ENCODE measurements at regions not wholly inside any gene's neighbourhood (a gene's known extent, or its start where the extent isn't known, plus 50 kb on each side); places are given as distances from the start of the nearest gene placed in this dataset.
A peak's percentile ranks its signal among the peaks of the same experiment; 100 is the strongest.
"Not testable (repeated sequence)": the region's sequence is repeated elsewhere in the genome, so short reads cannot be mapped to it uniquely, and the experiment has no call there.

GRCh38 chr2:220747736-220748135 is 824.4 kb downstream of the EPHA4 start:
- H3K4me1 ChIP-seq (ENCODE audit: control insufficient read depth, insufficient read depth, low read length) = no peaks in the 10 kb centered on the region
- H3K27me3 ChIP-seq (ENCODE audit: control insufficient read depth, insufficient read depth, low read length) = no peaks in the 10 kb centered on the region
- no CpG with 5 or more reads among the region's 1 CpG for WGBS (ENCODE audit: insufficient coverage)
- no peaks in the 10 kb centered on the region for H3K9me3 ChIP-seq (replicated peaks; ENCODE audit: control insufficient read depth, low read depth, low read length)
- H3K36me3 ChIP-seq (ENCODE audit: control insufficient read depth, insufficient read depth, low read length) = no peaks in the 10 kb centered on the region
- no peak overlapping the region for H3K4me3 ChIP-seq (ENCODE audit: low read length)
- DNase-seq = no peak
- H3K27ac ChIP-seq (ENCODE audit: low read length) = no peak overlapping the region

GRCh38 chr2:220748875-220749479 is 823.1 kb downstream of the EPHA4 start:
- Histone ChIP-seq H3K27me3 (ENCODE audit: control insufficient read depth, insufficient read depth, low read length) (no peaks in the 10 kb centered on the region), H3K27ac (ENCODE audit: low read length) (no peak overlapping the region), H3K4me3 (ENCODE audit: low read length) (no peak overlapping the region), H3K36me3 (ENCODE audit: control insufficient read depth, insufficient read depth, low read length) (no peaks in the 10 kb centered on the region), H3K4me1 (ENCODE audit: control insufficient read depth, insufficient read depth, low read length) (no peaks in the 10 kb centered on the region), H3K9me3 (replicated peaks; ENCODE audit: control insufficient read depth, low read depth, low read length) (no peaks in the 10 kb centered on the region)
- WGBS (ENCODE audit: insufficient coverage) = 43% methylated on average over 12 of the region's 12 CpGs
- no peak for DNase-seq

GRCh38 chr2:220753486-220753885 is 818.6 kb downstream of the EPHA4 start:
- WGBS (ENCODE audit: insufficient coverage) = no CpG with 5 or more reads among the region's 3 CpGs
- no peaks in the 10 kb centered on the region for H3K36me3 ChIP-seq (ENCODE audit: control insufficient read depth, insufficient read depth, low read length)

GRCh38 chr2:220756653-220757052 is 815.5 kb downstream of the EPHA4 start:
- Histone ChIP-seq H3K4me1 (ENCODE audit: control insufficient read depth, insufficient read depth, low read length) (no peaks in the 10 kb centered on the region), H3K36me3 (ENCODE audit: control insufficient read depth, insufficient read depth, low read length) (no peaks in the 10 kb centered on the region), H3K9me3 (replicated peaks; ENCODE audit: control insufficient read depth, low read depth, low read length) (no peaks in the 10 kb centered on the region), H3K27me3 (ENCODE audit: control insufficient read depth, insufficient read depth, low read length) (no peaks in the 10 kb centered on the region), H3K4me3 (ENCODE audit: low read length) (no peak overlapping the region), H3K27ac (ENCODE audit: low read length) (no peak overlapping the region)
- WGBS (ENCODE audit: insufficient coverage) = 81% methylated on average over 6 of the region's 6 CpGs
- DNase-seq = no peak

More at GRCh38 chr2:220753486-220753885, 818.6 kb downstream of the EPHA4 start:
- DNase-seq = no peak
- no peak overlapping the region for H3K4me3 ChIP-seq (ENCODE audit: low read length)
- no peaks in the 10 kb centered on the region for H3K4me1 ChIP-seq (ENCODE audit: control insufficient read depth, insufficient read depth, low read length)
- H3K27me3 ChIP-seq (ENCODE audit: control insufficient read depth, insufficient read depth, low read length) = no peaks in the 10 kb centered on the region
- no peaks in the 10 kb centered on the region for H3K9me3 ChIP-seq (replicated peaks; ENCODE audit: control insufficient read depth, low read depth, low read length)
- no peak overlapping the region for H3K27ac ChIP-seq (ENCODE audit: low read length)

GRCh38 chr2:220758376-220758775 is 813.7 kb downstream of the EPHA4 start:
- H3K4me3 ChIP-seq (ENCODE audit: low read length); H3K9me3 ChIP-seq (replicated peaks; ENCODE audit: control insufficient read depth, low read depth, low read length); DNase-seq; H3K36me3 ChIP-seq (ENCODE audit: control insufficient read depth, insufficient read depth, low read length); H3K27me3 ChIP-seq (ENCODE audit: control insufficient read depth, insufficient read depth, low read length); H3K4me1 ChIP-seq (ENCODE audit: control insufficient read depth, insufficient read depth, low read length); H3K27ac ChIP-seq (ENCODE audit: low read length): not testable (repeated sequence)
- WGBS (ENCODE audit: insufficient coverage) = no CpG with 5 or more reads among the region's 5 CpGs

GRCh38 chr2:220764171-220764570 is 807.9 kb downstream of the EPHA4 start:
- no peaks in the 10 kb centered on the region for H3K27me3 ChIP-seq (ENCODE audit: control insufficient read depth, insufficient read depth, low read length)
- no peak overlapping the region for H3K27ac ChIP-seq (ENCODE audit: low read length)
- H3K4me1 ChIP-seq (ENCODE audit: control insufficient read depth, insufficient read depth, low read length) = no peaks in the 10 kb centered on the region
- no peaks in the 10 kb centered on the region for H3K36me3 ChIP-seq (ENCODE audit: control insufficient read depth, insufficient read depth, low read length)
- DNase-seq = peak; percentile 59
- no peak overlapping the region for H3K4me3 ChIP-seq (ENCODE audit: low read length)
- no CpG with 5 or more reads among the region's 5 CpGs for WGBS (ENCODE audit: insufficient coverage)
- H3K9me3 ChIP-seq (replicated peaks; ENCODE audit: control insufficient read depth, low read depth, low read length) = no peaks in the 10 kb centered on the region

GRCh38 chr2:220767591-220768255 is 804.4 kb downstream of the EPHA4 start:
- no peaks in the 10 kb centered on the region for H3K36me3 ChIP-seq (ENCODE audit: control insufficient read depth, insufficient read depth, low read length)
- peak; percentile 57 for DNase-seq
- H3K27ac ChIP-seq (ENCODE audit: low read length) = no peak overlapping the region
- H3K4me1 ChIP-seq (ENCODE audit: control insufficient read depth, insufficient read depth, low read length) = no peaks in the 10 kb centered on the region
- no peaks in the 10 kb centered on the region for H3K27me3 ChIP-seq (ENCODE audit: control insufficient read depth, insufficient read depth, low read length)
- no peak overlapping the region for H3K4me3 ChIP-seq (ENCODE audit: low read length)
- 49% methylated on average over 2 of the region's 3 CpGs for WGBS (ENCODE audit: insufficient coverage)
- H3K9me3 ChIP-seq (replicated peaks; ENCODE audit: control insufficient read depth, low read depth, low read length) = no peaks in the 10 kb centered on the region

- H3K4me3 ChIP-seq (ENCODE audit: low read length) = no peak overlapping the region
- no CpG with 5 or more reads among the region's 2 CpGs for WGBS (ENCODE audit: insufficient coverage)
- H3K27me3 ChIP-seq (ENCODE audit: control insufficient read depth, insufficient read depth, low read length) = no peaks in the 10 kb centered on the region
- no peak for DNase-seq
- H3K36me3 ChIP-seq (ENCODE audit: control insufficient read depth, insufficient read depth, low read length) = no peaks in the 10 kb centered on the region
- peaks cover 3% of the 10 kb centered on the region for H3K9me3 ChIP-seq (replicated peaks; ENCODE audit: control insufficient read depth, low read depth, low read length)
- H3K4me1 ChIP-seq (ENCODE audit: control insufficient read depth, insufficient read depth, low read length) = peaks cover 2% of the 10 kb centered on the region
- no peak overlapping the region for H3K27ac ChIP-seq (ENCODE audit: low read length)
These were observed 796.1 kb downstream of the EPHA4 start for GRCh38 chr2:220775856-220776488.

GRCh38 chr2:220779076-220779475 is 793.0 kb downstream of the EPHA4 start:
- H3K27me3 ChIP-seq (ENCODE audit: control insufficient read depth, insufficient read depth, low read length); H3K27ac ChIP-seq (ENCODE audit: low read length); H3K4me1 ChIP-seq (ENCODE audit: control insufficient read depth, insufficient read depth, low read length); H3K4me3 ChIP-seq (ENCODE audit: low read length); H3K9me3 ChIP-seq (replicated peaks; ENCODE audit: control insufficient read depth, low read depth, low read length); DNase-seq; H3K36me3 ChIP-seq (ENCODE audit: control insufficient read depth, insufficient read depth, low read length): not testable (repeated sequence)

- H3K27me3 ChIP-seq (ENCODE audit: control insufficient read depth, insufficient read depth, low read length) = no peaks in the 10 kb centered on the region
- H3K27ac ChIP-seq (ENCODE audit: low read length) = no peak overlapping the region
- no CpG with 5 or more reads among the region's 1 CpG for WGBS (ENCODE audit: insufficient coverage)
These were observed 792.6 kb downstream of the EPHA4 start for GRCh38 chr2:220779511-220779910.

More at GRCh38 chr2:220779511-220779910, 792.6 kb downstream of the EPHA4 start:
- Histone ChIP-seq H3K36me3 (ENCODE audit: control insufficient read depth, insufficient read depth, low read length) (no peaks in the 10 kb centered on the region), H3K4me1 (ENCODE audit: control insufficient read depth, insufficient read depth, low read length) (peaks cover 2% of the 10 kb centered on the region), H3K4me3 (ENCODE audit: low read length) (no peak overlapping the region), H3K9me3 (replicated peaks; ENCODE audit: control insufficient read depth, low read depth, low read length) (peaks cover 3% of the 10 kb centered on the region)
- peak; percentile 65 for DNase-seq

Data from muscle of leg (tissue), 3 donors.